Ishikawa (cell line): ENCODE measurements at regions not wholly inside any gene's neighbourhood (a gene's known extent, or its start where the extent isn't known, plus 50 kb on each side); places are given as distances from the start of the nearest gene placed in this dataset.

Experiments
- MAX ChIP-seq: IDR thresholded peaks from 2 replicates; pipeline ENCODE4 v1.6.1; 2012
- RAD21 ChIP-seq: IDR thresholded peaks from 2 replicates; pipeline ENCODE4 v1.6.1; 2012; ENCODE audit warnings: low read depth
- REST ChIP-seq: IDR thresholded peaks from 2 replicates; pipeline ENCODE4 v1.6.1; 2012; ENCODE audit warnings: low read depth, mild to moderate bottlenecking
- TAF1 ChIP-seq: IDR thresholded peaks from 2 replicates; pipeline ENCODE4 v1.6.1; 2012; ENCODE audit warnings: low read depth, mild to moderate bottlenecking
- YY1 ChIP-seq: IDR thresholded peaks from 2 replicates; pipeline ENCODE4 v1.6.1; 2012; ENCODE audit warnings: low read depth

- TF ChIP-seq REST (no peak), RAD21 (no peak), TAF1 (no peak), MAX (no peak), YY1 (no peak)
Observed at GRCh38 chr6:112938650-112939049, 591.5 kb downstream of the RFPL4B start.
